Large intestine (tissue), 3 donors: ENCODE measurements at regions not wholly inside any gene's neighbourhood (a gene's known extent, or its start where the extent isn't known, plus 50 kb on each side); places are given as distances from the start of the nearest gene placed in this dataset.

Experiments used
- DNase-seq, 2 donors: peaks; one replicate each; pipeline versions ENCODE4 v3.0.0 to v3.0.0-alpha.2; 2013
- H3K27ac ChIP-seq: one replicate; pipeline ENCODE4 v1.5.1; 2013; ENCODE audit warnings: low read length
- H3K27me3 ChIP-seq: 2 replicates; pipeline ENCODE4 v1.6.1; 2013; ENCODE audit warnings: low read length; ENCODE audit not compliant: control insufficient read depth, insufficient read depth
- H3K36me3 ChIP-seq: 2 replicates; pipeline ENCODE4 v1.6.1; 2013; ENCODE audit warnings: low read length; ENCODE audit not compliant: control insufficient read depth, insufficient read depth
- H3K4me1 ChIP-seq: one replicate; pipeline ENCODE4 v1.6.1; 2013; ENCODE audit warnings: low read length; ENCODE audit not compliant: control insufficient read depth, insufficient read depth
- H3K4me3 ChIP-seq: one replicate; pipeline ENCODE4 v1.5.1; 2013; ENCODE audit warnings: low read length
- H3K9me3 ChIP-seq: one replicate; pipeline ENCODE4 v1.6.1; 2013; ENCODE audit warnings: mild to moderate bottlenecking, low read depth, low read length, moderate library complexity; ENCODE audit not compliant: control insufficient read depth
- WGBS: methylation state at CpG from one replicate; pipeline ENCODE4 v1.1.5; 2013; ENCODE audit warnings: low lambda C conversion rate; ENCODE audit not compliant: insufficient coverage; 5-methylcytosine and 5-hydroxymethylcytosine counted together

- Histone ChIP-seq H3K27me3 (no peaks in the 10 kb centered on the region), H3K4me1 (no peaks in the 10 kb centered on the region)
- no CpG with 5 or more reads among the region's 2 CpGs for WGBS
Measured at GRCh38 chr1:81635816-81636215, 164.9 kb upstream of the ADGRL2 start.

DNA sequence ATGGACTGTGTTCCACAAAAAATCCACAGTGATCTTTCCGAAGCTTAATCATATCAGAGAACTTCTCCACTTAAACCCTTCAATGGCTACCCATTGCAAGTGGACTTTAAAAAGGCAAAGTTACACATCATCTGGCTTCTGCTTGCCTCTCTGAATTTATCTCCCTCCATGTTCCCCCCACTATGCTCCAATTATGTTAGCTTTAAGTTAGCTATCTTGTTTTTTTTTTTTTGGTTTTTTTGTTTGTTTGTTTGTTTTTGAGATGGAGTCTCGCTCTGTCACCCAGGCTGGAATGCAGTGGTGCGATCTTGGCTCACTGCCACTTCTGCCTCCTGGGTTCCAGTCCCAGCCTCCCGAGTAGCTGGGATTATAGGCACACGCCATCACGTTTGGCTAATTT, 166.4 kb upstream of the ADGRL2 start:
- WGBS, result 100% methylated on average over 1 of the region's 6 CpGs
- Histone ChIP-seq H3K27ac (no peak overlapping the region), H3K4me3 (no peak overlapping the region), H3K36me3 (no peaks in the 10 kb centered on the region), H3K9me3 (no peaks in the 10 kb centered on the region), H3K27me3 (no peaks in the 10 kb centered on the region), H3K4me1 (no peaks in the 10 kb centered on the region)
- DNase-seq, result no peak

More at GRCh38 chr1:81635816-81636215, 164.9 kb upstream of the ADGRL2 start:
- Histone ChIP-seq H3K4me3 (no peak overlapping the region), H3K9me3 (no peaks in the 10 kb centered on the region), H3K36me3 (no peaks in the 10 kb centered on the region), H3K27ac (no peak overlapping the region)
- DNase-seq, result peak; percentile 21 to 42

DNA sequence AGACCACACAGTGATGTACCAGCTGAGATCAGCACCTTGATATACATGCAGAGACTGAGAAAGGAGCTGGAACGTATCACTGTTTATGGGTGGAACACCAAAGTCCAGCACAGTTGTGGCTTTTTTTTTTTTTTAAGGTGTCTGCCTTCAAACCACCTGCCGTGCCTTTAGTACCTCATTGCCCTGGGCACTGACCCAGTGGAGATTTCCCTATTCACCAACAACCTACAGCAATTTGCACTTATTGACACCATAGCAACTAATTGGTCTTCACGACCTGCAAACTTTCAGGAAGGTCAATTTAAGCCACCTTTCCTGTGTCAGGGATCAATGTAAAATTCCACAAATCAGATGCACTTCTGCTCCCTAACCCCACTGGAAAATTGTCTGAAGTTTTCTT, 181.6 kb upstream of the ADGRL2 start:
- Histone ChIP-seq H3K4me3 (no peak overlapping the region), H3K4me1 (no peaks in the 10 kb centered on the region), H3K27me3 (no peaks in the 10 kb centered on the region), H3K27ac (no peak overlapping the region), H3K36me3 (no peaks in the 10 kb centered on the region), H3K9me3 (no peaks in the 10 kb centered on the region)
- peak; percentile 4 to 48 for DNase-seq
- no CpG with 5 or more reads among the region's 3 CpGs for WGBS

GRCh38 chr1:81618376-81618775, 182.4 kb upstream of the ADGRL2 start:
- Histone ChIP-seq H3K4me3 (no peak overlapping the region), H3K4me1 (no peaks in the 10 kb centered on the region), H3K27me3 (no peaks in the 10 kb centered on the region), H3K36me3 (no peaks in the 10 kb centered on the region), H3K9me3 (no peaks in the 10 kb centered on the region), H3K27ac (no peak overlapping the region)
- no peak for DNase-seq

- Histone ChIP-seq H3K36me3 (no peaks in the 10 kb centered on the region), H3K27ac (no peak overlapping the region), H3K4me3 (no peak overlapping the region), H3K9me3 (no peaks in the 10 kb centered on the region), H3K27me3 (no peaks in the 10 kb centered on the region), H3K4me1 (no peaks in the 10 kb centered on the region)
- DNase-seq, result no peak
- WGBS, result 100% methylated on average over 1 of the region's 9 CpGs
Measured at GRCh38 chr1:81617308-81617967, 183.3 kb upstream of the ADGRL2 start.

GRCh38 chr1:81613803-81614202, 186.9 kb upstream of the ADGRL2 start:
- Histone ChIP-seq H3K4me1 (no peaks in the 10 kb centered on the region), H3K4me3 (no peak overlapping the region), H3K36me3 (no peaks in the 10 kb centered on the region), H3K27ac (no peak overlapping the region), H3K27me3 (no peaks in the 10 kb centered on the region), H3K9me3 (no peaks in the 10 kb centered on the region)
- DNase-seq, result no peak
- WGBS, result 100% methylated on average over 3 of the region's 3 CpGs

- Histone ChIP-seq H3K4me3 (no peak overlapping the region), H3K9me3 (no peaks in the 10 kb centered on the region), H3K27ac (no peak overlapping the region), H3K4me1 (no peaks in the 10 kb centered on the region), H3K36me3 (no peaks in the 10 kb centered on the region), H3K27me3 (no peaks in the 10 kb centered on the region)
- DNase-seq, result no peak
- 71% methylated on average over 1 of the region's 3 CpGs for WGBS
Measured at GRCh38 chr1:81607924-81608323, 192.8 kb upstream of the ADGRL2 start.

DNA sequence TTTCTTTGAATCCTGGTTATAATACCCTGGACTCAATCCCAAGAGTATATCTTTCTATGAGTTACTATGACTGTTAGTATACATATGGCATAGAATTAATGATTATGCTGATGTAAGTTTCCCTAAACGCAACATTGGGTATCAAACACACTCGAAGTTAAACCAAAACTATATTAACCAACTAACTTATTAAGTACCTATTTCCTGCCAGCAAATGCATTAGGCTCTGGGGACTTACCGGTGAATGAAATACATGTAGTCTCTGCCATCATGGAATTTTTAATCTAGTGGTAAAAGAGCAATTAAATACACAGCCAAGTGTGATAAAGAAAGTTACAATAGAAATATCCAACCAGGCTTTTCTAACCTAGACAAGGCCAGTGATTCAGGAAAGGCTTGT, 193.6 kb upstream of the ADGRL2 start:
- Histone ChIP-seq H3K9me3 (no peaks in the 10 kb centered on the region), H3K27ac (no peak overlapping the region), H3K27me3 (no peaks in the 10 kb centered on the region), H3K4me1 (no peaks in the 10 kb centered on the region), H3K36me3 (no peaks in the 10 kb centered on the region), H3K4me3 (no peak overlapping the region)
- DNase-seq, result no peak
- 100% methylated on average over 1 of the region's 3 CpGs for WGBS

DNA sequence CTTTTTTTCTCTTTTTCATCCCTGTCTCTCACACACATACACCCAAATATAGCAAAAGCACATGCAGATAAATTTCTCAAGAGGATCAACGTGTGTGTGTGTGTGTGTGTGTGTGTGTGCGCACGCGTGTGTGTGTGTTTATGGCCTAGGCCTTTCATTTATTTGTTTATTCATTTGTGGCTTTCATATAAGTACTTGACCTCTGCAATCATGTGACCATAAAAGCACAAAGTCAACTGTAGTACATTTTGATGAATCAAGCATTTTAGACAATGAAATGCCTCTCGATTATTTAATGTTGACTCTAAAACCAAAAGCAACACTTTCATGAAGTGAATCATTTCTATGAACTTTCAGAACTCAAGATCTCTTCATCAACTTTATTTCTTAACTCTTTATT, 194.1 kb upstream of the ADGRL2 start:
- Histone ChIP-seq H3K27ac (no peak overlapping the region), H3K9me3 (no peaks in the 10 kb centered on the region), H3K4me3 (no peak overlapping the region), H3K4me1 (no peaks in the 10 kb centered on the region), H3K36me3 (no peaks in the 10 kb centered on the region), H3K27me3 (no peaks in the 10 kb centered on the region)
- no CpG with 5 or more reads among the region's 5 CpGs for WGBS
- DNase-seq, result no peak

DNA sequence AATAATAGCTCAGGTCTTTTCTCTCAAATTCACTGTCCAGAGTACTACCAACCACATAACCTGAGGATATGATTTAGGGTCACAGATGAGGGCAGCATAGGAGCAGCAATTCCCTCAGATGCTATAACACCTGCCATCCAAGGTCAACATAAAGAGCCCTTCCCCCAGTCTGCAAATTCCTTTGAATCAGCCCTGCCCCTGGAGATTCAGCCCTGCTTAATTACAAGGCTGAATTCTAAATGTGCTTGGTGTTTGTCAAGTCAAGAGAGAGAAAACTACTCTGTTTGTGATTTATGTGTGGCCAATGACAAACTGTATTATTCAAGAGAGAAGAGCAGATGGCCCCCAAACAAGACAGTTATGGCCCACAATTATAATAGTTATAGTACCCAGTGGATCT, 195.7 kb upstream of the ADGRL2 start:
- Histone ChIP-seq H3K27me3 (no peaks in the 10 kb centered on the region), H3K4me3 (no peak overlapping the region), H3K4me1 (no peaks in the 10 kb centered on the region), H3K27ac (no peak overlapping the region), H3K9me3 (no peaks in the 10 kb centered on the region), H3K36me3 (no peaks in the 10 kb centered on the region)
- DNase-seq, result no peak

- H3K27ac ChIP-seq, result no peak overlapping the region
- no peaks in the 10 kb centered on the region for H3K9me3 ChIP-seq
- no peak for DNase-seq
- no peaks in the 10 kb centered on the region for H3K36me3 ChIP-seq
- no peaks in the 10 kb centered on the region for H3K27me3 ChIP-seq
- no peak overlapping the region for H3K4me3 ChIP-seq
- H3K4me1 ChIP-seq, result no peaks in the 10 kb centered on the region
- WGBS, result 79% methylated on average over 2 of the region's 3 CpGs
Measured at GRCh38 chr1:81600878-81601622, 199.7 kb upstream of the ADGRL2 start.
